ENCODE measurements at regions not wholly inside any gene's neighbourhood (a gene's known extent, or its start where the extent isn't known, plus 50 kb on each side); places are given as distances from the start of the nearest gene placed in this dataset.

DNA sequence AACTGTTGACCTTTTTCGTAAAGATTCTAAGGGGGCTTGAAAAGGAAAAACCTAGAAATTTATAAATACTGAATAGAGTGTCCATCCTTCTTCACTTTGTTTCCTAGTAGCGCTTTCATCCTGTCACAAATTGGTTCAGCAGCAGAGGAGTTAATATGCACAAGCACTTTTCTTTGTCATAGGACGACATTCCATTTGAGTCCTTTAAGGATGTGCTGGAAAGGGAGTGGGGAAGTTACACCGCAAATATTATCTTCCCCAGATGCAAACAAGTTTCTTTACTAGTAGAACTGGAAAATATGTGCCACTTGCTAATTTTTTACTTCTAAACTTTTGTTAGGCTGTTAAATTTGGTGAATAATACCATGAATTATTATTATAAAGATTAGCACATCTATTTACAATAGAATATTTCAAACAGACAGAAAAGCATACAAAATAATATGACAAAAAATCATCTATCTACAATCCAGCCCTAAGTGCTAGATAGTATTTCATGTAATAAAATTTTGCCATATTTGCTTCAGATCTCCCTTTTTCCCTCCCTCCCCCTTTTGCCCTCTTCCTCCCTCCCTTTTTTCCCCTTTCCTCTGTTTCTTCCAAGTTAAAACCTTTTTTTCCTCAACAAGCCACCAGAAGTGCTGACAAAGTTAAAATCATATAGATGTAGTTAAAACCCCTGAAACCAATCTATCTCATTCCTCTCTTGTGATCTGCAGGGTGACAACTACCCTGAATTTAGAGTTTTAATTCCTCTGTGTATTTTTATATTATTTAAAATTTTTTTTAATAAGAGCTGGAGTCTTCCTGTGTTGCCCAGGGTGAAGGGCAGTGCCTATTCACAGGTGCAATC lies 50.5 kb upstream of the MAP4K3 start:
- TF ChIP-seq GATA2 (IDR thresholded peaks at IDR 0.05; ENCODE audit: low read depth, low read length), result no peak
- no peak for TF ChIP-seq GATA3 (IDR thresholded peaks at IDR 0.05; ENCODE audit: low read depth, low read length)

- TF ChIP-seq GATA3 (IDR thresholded peaks at IDR 0.05; ENCODE audit: low read depth, low read length) (no peak), GATA2 (IDR thresholded peaks at IDR 0.05; ENCODE audit: low read depth, low read length) (no peak)
Observed at GRCh38 chr2:39488450-39488849, 51.4 kb upstream of the MAP4K3 start.

DNA sequence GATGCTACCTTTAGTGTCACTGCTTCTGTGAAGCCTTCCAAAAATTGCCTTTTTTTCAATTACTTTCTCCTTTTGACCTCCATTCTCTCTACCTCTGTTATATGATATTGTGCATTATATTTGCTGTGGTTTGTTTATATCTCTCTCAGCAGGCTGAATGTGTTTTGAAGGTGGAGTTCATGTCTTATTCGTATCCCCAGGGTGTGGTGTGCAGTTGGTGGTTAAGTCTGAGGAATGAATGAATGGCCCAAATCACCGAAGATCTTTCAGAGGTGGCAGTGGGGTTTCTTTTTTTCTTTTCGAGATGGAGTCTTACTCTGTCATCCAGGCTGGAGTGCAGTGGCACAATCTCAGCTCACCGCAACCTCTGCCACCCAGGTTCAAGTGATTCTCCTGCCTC lies 53.5 kb upstream of the MAP4K3 start:
- no peak for TF ChIP-seq GATA3 (IDR thresholded peaks at IDR 0.05; ENCODE audit: low read depth, low read length)
- no peak for TF ChIP-seq GATA2 (IDR thresholded peaks at IDR 0.05; ENCODE audit: low read depth, low read length)

- no peak for TF ChIP-seq GATA2 (IDR thresholded peaks at IDR 0.05; ENCODE audit: low read depth, low read length)
- no peak for TF ChIP-seq GATA3 (IDR thresholded peaks at IDR 0.05; ENCODE audit: low read depth, low read length)
Observed at GRCh38 chr2:39491653-39492052, 54.6 kb upstream of the MAP4K3 start.

DNA sequence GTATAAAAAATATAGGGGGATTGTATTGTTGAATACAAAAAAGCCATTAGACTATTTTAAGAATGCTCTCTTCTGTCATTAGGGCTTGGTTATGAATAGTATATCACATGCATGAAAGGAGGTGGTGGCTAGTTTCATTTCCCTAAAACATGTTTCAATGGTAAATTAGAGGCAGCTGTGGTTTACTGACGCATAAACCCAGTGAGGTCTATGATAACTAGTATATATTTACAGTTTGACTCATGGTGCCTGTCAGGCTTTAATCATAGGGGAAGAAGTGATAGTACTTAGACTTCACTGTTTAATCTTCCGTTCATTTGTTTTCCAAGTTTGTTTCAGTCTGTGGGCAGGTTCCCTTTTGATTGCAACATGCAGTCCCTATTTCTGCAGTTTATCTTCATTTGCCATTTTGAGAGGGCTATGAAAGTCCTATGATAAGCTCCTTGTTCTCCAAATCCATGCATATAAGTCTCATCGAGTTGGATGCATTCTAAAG lies 55.1 kb upstream of the MAP4K3 start:
- no peak for TF ChIP-seq GATA3 (IDR thresholded peaks at IDR 0.05; ENCODE audit: low read depth, low read length)
- no peak for TF ChIP-seq GATA2 (IDR thresholded peaks at IDR 0.05; ENCODE audit: low read depth, low read length)

DNA sequence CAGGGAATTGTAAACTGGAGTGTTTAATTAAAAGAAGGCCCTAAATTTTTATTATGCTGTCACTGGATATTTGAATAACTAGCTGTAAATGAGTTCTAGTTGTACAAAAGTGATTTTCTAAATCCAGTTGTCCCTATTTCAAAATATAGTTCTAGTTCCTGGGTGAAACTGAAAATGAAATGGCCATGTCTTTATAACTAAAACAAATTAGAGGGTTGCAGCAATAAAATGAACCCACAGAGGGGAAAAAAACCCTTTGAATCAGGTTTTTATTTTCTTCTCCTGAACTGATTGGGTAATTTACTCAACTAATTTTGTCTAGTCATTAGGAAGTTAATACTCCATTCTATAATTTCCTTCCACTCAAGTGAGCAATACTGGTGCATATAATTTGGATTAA lies 55.6 kb upstream of the MAP4K3 start:
- TF ChIP-seq GATA3 (IDR thresholded peaks at IDR 0.05; ENCODE audit: low read depth, low read length), result no peak
- TF ChIP-seq GATA2 (IDR thresholded peaks at IDR 0.05; ENCODE audit: low read depth, low read length), result no peak

- TF ChIP-seq GATA3 (IDR thresholded peaks at IDR 0.05; ENCODE audit: low read depth, low read length) (no peak), GATA2 (IDR thresholded peaks at IDR 0.05; ENCODE audit: low read depth, low read length) (no peak)
Observed at GRCh38 chr2:39494784-39495251, 57.7 kb upstream of the MAP4K3 start.

- TF ChIP-seq GATA2 (IDR thresholded peaks at IDR 0.05; ENCODE audit: low read depth, low read length) (no peak), GATA3 (IDR thresholded peaks at IDR 0.05; ENCODE audit: low read depth, low read length) (no peak)
Observed at GRCh38 chr2:39497082-39497801, 60.2 kb upstream of the MAP4K3 start.

DNA sequence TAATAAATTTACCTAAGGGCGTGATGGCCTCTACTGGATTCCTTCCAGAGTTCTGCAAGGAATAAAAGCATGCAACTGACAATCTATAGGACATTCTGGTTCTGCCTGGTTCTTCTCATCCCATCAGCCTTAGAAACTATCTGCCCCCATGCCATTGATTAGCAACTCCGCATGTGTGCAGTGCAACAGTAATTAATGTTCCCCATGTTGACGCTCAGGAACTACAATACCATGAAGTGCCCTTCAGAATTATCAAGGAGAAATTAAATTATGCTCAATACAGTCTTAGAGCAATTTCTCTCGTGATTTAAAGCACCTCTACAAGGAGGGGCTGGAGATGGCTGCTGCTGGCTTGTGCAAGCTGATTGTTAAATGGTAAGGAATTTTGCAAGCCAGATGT lies 61.7 kb upstream of the MAP4K3 start:
- TF ChIP-seq GATA2 (IDR thresholded peaks at IDR 0.05; ENCODE audit: low read depth, low read length) (no peak), GATA3 (IDR thresholded peaks at IDR 0.05; ENCODE audit: low read depth, low read length) (no peak)

DNA sequence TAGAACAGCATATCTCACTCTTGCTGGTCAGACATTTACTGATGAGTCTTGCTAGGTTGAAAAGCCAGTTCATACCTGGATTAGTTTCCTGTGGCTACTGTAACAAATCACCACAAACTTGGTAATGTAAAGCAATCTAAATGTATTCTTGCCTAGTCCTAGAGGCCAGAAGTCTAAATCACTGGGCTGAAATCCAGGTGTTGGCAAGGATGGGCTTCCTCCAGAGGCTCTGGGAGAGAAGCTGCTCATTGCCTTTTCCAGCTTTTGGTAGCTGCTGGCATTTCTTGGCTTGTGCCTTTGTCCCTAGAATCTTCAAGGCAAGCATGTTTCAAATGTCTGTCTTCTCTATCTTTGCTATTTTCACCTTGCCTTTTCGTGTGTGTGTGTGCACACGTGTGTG lies 62.3 kb upstream of the MAP4K3 start:
- TF ChIP-seq GATA2 (IDR thresholded peaks at IDR 0.05; ENCODE audit: low read depth, low read length) (no peak), GATA3 (IDR thresholded peaks at IDR 0.05; ENCODE audit: low read depth, low read length) (no peak)

- TF ChIP-seq GATA2 (IDR thresholded peaks at IDR 0.05; ENCODE audit: low read depth, low read length) (no peak), GATA3 (IDR thresholded peaks at IDR 0.05; ENCODE audit: low read depth, low read length) (no peak)
Observed at GRCh38 chr2:39501412-39501811, 64.3 kb upstream of the MAP4K3 start.

DNA sequence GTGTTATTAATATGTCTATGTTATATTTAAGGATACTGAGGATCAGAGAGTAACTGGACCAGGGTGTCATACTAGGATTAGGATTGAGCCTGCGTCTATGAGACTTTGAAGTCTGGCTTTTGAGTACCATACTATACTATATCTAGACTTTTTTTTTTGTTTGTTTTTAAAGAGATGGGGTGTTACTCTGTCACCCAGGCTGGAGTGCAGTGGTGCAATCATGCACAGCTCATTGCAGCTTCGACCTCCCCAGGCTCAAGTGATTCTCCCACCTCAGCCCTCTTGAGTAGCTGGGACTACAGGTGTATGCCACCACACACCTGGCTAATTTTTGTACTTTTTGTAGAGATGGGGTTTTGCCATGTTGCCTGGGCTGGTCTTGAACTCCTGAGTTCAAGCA lies 66.2 kb upstream of the MAP4K3 start:
- TF ChIP-seq GATA2 (IDR thresholded peaks at IDR 0.05; ENCODE audit: low read depth, low read length) (no peak), GATA3 (IDR thresholded peaks at IDR 0.05; ENCODE audit: low read depth, low read length) (no peak)

GRCh38 chr2:39504790-39505335 lies 67.8 kb upstream of the MAP4K3 start:
- TF ChIP-seq GATA3 (IDR thresholded peaks at IDR 0.05; ENCODE audit: low read depth, low read length) (no peak), GATA2 (IDR thresholded peaks at IDR 0.05; ENCODE audit: low read depth, low read length) (no peak)

GRCh38 chr2:39506215-39506614 lies 69.1 kb upstream of the MAP4K3 start:
- TF ChIP-seq GATA3 (IDR thresholded peaks at IDR 0.05; ENCODE audit: low read depth, low read length), result no peak
- no peak for TF ChIP-seq GATA2 (IDR thresholded peaks at IDR 0.05; ENCODE audit: low read depth, low read length)
